Stomach (tissue), 4 donors: ENCODE measurements at regions not wholly inside any gene's neighbourhood (a gene's known extent, or its start where the extent isn't known, plus 50 kb on each side); places are given as distances from the start of the nearest gene placed in this dataset.

ENCODE experiments used
- EP300 ChIP-seq: sonication (generic); formaldehyde crosslinking; IDR thresholded peaks from one replicate; pipeline ENCODE4 v1.6.1; 2017; ENCODE audit warnings: antibody characterized with exemption
- POLR2A ChIP-seq, 4 donors: fragments of 450-650 bp; IDR thresholded peaks; one replicate each; pipeline ENCODE4 v1.6.1; 2016; ENCODE audit warnings: antibody characterized with exemption in 4 of 4, control low read depth in 2 of 4, mild to moderate bottlenecking in 1 of 4, moderate library complexity in 1 of 4

- TF ChIP-seq POLR2A (IDR thresholded peaks at IDR 0.05) = no peak
- TF ChIP-seq EP300 = no peak
Measured at GRCh38 chr6:105836379-105836778, 249.8 kb upstream of the PRDM1 start.
